ENCODE measurements at regions not wholly inside any gene's neighbourhood (a gene's known extent, or its start where the extent isn't known, plus 50 kb on each side); places are given as distances from the start of the nearest gene placed in this dataset.

DNA sequence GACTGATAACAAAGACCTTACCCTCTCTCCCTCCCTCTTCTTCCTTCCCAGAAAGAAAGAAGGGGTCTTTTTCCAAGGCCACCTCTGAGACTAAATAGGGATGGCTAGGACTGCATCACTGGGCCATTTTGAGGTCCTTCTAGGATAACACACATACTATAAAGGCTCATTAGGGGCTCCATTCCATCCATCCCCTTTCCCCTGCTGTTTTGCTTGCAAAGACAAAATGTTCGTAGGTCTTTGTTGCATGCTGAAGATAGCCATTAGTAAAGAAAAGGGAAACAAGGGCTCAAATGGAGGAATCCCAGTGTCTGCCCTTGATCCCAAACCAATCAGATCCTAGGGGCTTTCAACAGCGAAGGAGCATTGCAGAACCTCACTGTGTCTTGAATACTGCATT is 344.3 kb downstream of the CYP26B1 start:
- Histone ChIP-seq H3K4me3 (ENCODE audit: extremely low read depth in 1 of 4, insufficient read depth in 2 of 4, low read depth in 3 of 4, low read length in 4 of 4) (no peak overlapping the region), H2BK15ac (ENCODE audit: low read length) (no peak overlapping the region), H2BK120ac (replicated peaks; ENCODE audit: low read depth, low read length) (no peak overlapping the region), H3K4me2 (ENCODE audit: insufficient read depth in 1 of 2, low read depth in 2 of 2, low read length in 2 of 2) (no peak overlapping the region), H4K8ac (ENCODE audit: extremely low read depth, insufficient read depth, low read length) (no peak overlapping the region), H3K27ac (ENCODE audit: low read depth, low read length) (no peak overlapping the region), H2AFZ (ENCODE audit: low read length) (no peak overlapping the region), H3K27me3 (replicated peaks in 1 of 4; ENCODE audit: control insufficient read depth in 3 of 4, extremely low read depth in 1 of 4, insufficient read depth in 3 of 4, low read length in 3 of 4) (no peaks in the 10 kb centered on the region; a peak in 1 of 7 replicates), H4K20me1 (replicated peaks in 1 of 2; ENCODE audit: control insufficient read depth in 1 of 2, insufficient read depth in 2 of 2, low read length in 2 of 2) (no peaks in the 10 kb centered on the region), H3K23me2 (ENCODE audit: low read depth, low read length) (peaks cover 2% of the 10 kb centered on the region; the same call in 1 of the 2 replicates), H3K9me3 (ENCODE audit: insufficient read depth in 2 of 2, low read depth in 1 of 2, low read length in 1 of 2) (no peaks in the 10 kb centered on the region; a peak in 1 of 4 replicates), H3K14ac (ENCODE audit: insufficient read length) (no peak overlapping the region), H3K18ac (ENCODE audit: extremely low read depth, low read length) (no peak overlapping the region), H3K36me3 (ENCODE audit: control insufficient read depth in 2 of 4, insufficient read depth in 4 of 4, low read length in 3 of 4) (no peaks in the 10 kb centered on the region), H2BK5ac (ENCODE audit: low read depth, low read length) (no peak overlapping the region), H3K79me1 (ENCODE audit: low read depth, low read length) (no peaks in the 10 kb centered on the region), H3K79me2 (ENCODE audit: control insufficient read depth in 1 of 2, insufficient read depth in 2 of 2, low read length in 2 of 2) (no peaks in the 10 kb centered on the region), H3K4ac (replicated peaks; ENCODE audit: insufficient read length, low read depth, low read length) (no peak overlapping the region), H2BK12ac (ENCODE audit: low read depth, low read length) (no peak overlapping the region), H4K91ac (replicated peaks; ENCODE audit: insufficient read length, low read length) (no peak overlapping the region), H2AK5ac (ENCODE audit: low read depth, low read length) (no peak overlapping the region), H3K23ac (ENCODE audit: insufficient read length) (no peak overlapping the region), H3K56ac (replicated peaks; ENCODE audit: insufficient read length, low read depth, low read length) (no peak overlapping the region), H3K4me1 (replicated peaks in 1 of 4; ENCODE audit: control insufficient read depth in 3 of 4, insufficient read depth in 4 of 4, low read length in 3 of 4) (no peaks in the 10 kb centered on the region), H3K9ac (replicated peaks in 1 of 4; ENCODE audit: extremely low read depth in 1 of 4, low read depth in 3 of 4, low read length in 3 of 4) (no peak overlapping the region), H2BK20ac (ENCODE audit: low read length) (no peak overlapping the region), H4K5ac (ENCODE audit: insufficient read length, low read depth, low read length) (no peak overlapping the region)
- DNase-seq (ENCODE audit: low read depth in 1 of 2, low spot score in 2 of 2) = no peak
- ChIA-PET CTCF (ENCODE audit: partially characterized antibody) (interaction anchor here (0.7 to 14.8 kb wide), 23 partner anchors 8 to 763 kb away, joined by 3 to 386 read pairs (median 9); no protein-coding TSS in a partner anchor), POLR2A (ENCODE audit: partially characterized antibody) (no interaction called here)
- no peak for FAIRE-seq
- no peak for TF ChIP-seq EZH2 (IDR thresholded peaks at IDR 0.05; ENCODE audit: low read depth, low read length, severe bottlenecking)
- TF ChIP-seq NRF1 (IDR thresholded peaks at IDR 0.05; ENCODE audit: low read depth, low read length) = no peak
- 92% methylated on average over 2 of the region's 2 CpGs; no CpG with 5 or more reads in 1 of the 2 experiments for WGBS, 2 experiments (ENCODE audit: extremely low coverage in 1 of 2, insufficient coverage in 1 of 2, insufficient read length in 1 of 2, insufficient replicate concordance in 2 of 2, low coverage in 1 of 2, low lambda C conversion rate in 2 of 2, missing lambda C conversion rate in 1 of 2)
